ENCODE measurements at regions not wholly inside any gene's neighbourhood (a gene's known extent, or its start where the extent isn't known, plus 50 kb on each side); places are given as distances from the start of the nearest gene placed in this dataset.

GRCh38 chr2:133657591-133657990 lies 89.3 kb upstream of the NCKAP5 start:
- no peak overlapping the region for H3K27ac ChIP-seq (ENCODE audit: control insufficient read depth, insufficient read depth)
- in situ Hi-C loops (cut with MboI) = no loop called here
- no peaks in the 10 kb centered on the region for H3K9me3 ChIP-seq (replicated peaks; ENCODE audit: control insufficient read depth, insufficient read depth, low read length)
- ChIA-PET SMC1A (ENCODE audit: uncharacterized antibody, unreplicated experiment) (interaction anchor here (0.6 kb wide), 1 partner anchor 209 kb away, joined by 3 read pairs; no protein-coding TSS in a partner anchor), RAD21 (ENCODE audit: unreplicated experiment) (no interaction called here), CTCF (interaction anchor here (0.7 kb wide), 1 partner anchor 1058 kb away, joined by 3 read pairs; no protein-coding TSS in a partner anchor), POLR2A (no interaction called here)
- H4K20me1 ChIP-seq (ENCODE audit: control insufficient read depth, insufficient read depth) = no peaks in the 10 kb centered on the region
- H3K36me3 ChIP-seq (ENCODE audit: control insufficient read depth in 2 of 2, insufficient read depth in 2 of 2, low read length in 1 of 2) = no peaks in the 10 kb centered on the region
- no peaks in the 10 kb centered on the region for H3K79me2 ChIP-seq (ENCODE audit: control insufficient read depth, insufficient read depth, low read length)
- H3K27me3 ChIP-seq (replicated peaks in 1 of 2; ENCODE audit: control insufficient read depth in 2 of 2, insufficient read depth in 2 of 2, low read length in 1 of 2) = no peaks in the 10 kb centered on the region; a peak in 1 of 4 replicates
- ATAC-seq = no peak
- no peak overlapping the region for H3K9ac ChIP-seq (ENCODE audit: control insufficient read depth, insufficient read depth, low read length)
- no peak for DNase-seq (ENCODE audit: low read depth, low spot score)
- no TSS peak for BruUV-seq (replicated peaks)
- no peak overlapping the region for H3K4me2 ChIP-seq (ENCODE audit: control insufficient read depth, insufficient read depth)
- H3K4me3 ChIP-seq = no peak overlapping the region
- no peak overlapping the region for H2AFZ ChIP-seq (ENCODE audit: control insufficient read depth, low read depth, low read length)
- no peak for FAIRE-seq
- no peaks in the 10 kb centered on the region for H3K4me1 ChIP-seq (ENCODE audit: control insufficient read depth, insufficient read depth, low read length)
- intact Hi-C loops (cut with micrococcal nuclease; ENCODE audit: unreplicated experiment) = no loop called here
- 16% methylated on average over 6 of the region's 6 CpGs for WGBS (ENCODE audit: insufficient coverage, insufficient replicate concordance, low lambda C conversion rate, missing lambda C conversion rate)
- TF ChIP-seq MEF2B (IDR thresholded peaks at IDR 0.05; ENCODE audit: partially characterized antibody, poor library complexity, severe bottlenecking) (no peak), NR2C1 (IDR thresholded peaks at IDR 0.05) (no peak), ZZZ3 (IDR thresholded peaks at IDR 0.05; ENCODE audit: control insufficient read depth, insufficient read length, low read depth) (no peak), BACH1 (IDR thresholded peaks at IDR 0.05; ENCODE audit: borderline replicate concordance) (no peak), BCL11A (IDR thresholded peaks at IDR 0.05; ENCODE audit: low read depth, low read length) (no peak), SIN3A (IDR thresholded peaks at IDR 0.05; ENCODE audit: low read depth, low read length) (no peak), RUNX3 (IDR thresholded peaks at IDR 0.05; ENCODE audit: low read length) (no peak), NFIC (IDR thresholded peaks at IDR 0.05; ENCODE audit: low read depth, low read length) (no peak)
- TF ChIP-seq, protein P1, sequence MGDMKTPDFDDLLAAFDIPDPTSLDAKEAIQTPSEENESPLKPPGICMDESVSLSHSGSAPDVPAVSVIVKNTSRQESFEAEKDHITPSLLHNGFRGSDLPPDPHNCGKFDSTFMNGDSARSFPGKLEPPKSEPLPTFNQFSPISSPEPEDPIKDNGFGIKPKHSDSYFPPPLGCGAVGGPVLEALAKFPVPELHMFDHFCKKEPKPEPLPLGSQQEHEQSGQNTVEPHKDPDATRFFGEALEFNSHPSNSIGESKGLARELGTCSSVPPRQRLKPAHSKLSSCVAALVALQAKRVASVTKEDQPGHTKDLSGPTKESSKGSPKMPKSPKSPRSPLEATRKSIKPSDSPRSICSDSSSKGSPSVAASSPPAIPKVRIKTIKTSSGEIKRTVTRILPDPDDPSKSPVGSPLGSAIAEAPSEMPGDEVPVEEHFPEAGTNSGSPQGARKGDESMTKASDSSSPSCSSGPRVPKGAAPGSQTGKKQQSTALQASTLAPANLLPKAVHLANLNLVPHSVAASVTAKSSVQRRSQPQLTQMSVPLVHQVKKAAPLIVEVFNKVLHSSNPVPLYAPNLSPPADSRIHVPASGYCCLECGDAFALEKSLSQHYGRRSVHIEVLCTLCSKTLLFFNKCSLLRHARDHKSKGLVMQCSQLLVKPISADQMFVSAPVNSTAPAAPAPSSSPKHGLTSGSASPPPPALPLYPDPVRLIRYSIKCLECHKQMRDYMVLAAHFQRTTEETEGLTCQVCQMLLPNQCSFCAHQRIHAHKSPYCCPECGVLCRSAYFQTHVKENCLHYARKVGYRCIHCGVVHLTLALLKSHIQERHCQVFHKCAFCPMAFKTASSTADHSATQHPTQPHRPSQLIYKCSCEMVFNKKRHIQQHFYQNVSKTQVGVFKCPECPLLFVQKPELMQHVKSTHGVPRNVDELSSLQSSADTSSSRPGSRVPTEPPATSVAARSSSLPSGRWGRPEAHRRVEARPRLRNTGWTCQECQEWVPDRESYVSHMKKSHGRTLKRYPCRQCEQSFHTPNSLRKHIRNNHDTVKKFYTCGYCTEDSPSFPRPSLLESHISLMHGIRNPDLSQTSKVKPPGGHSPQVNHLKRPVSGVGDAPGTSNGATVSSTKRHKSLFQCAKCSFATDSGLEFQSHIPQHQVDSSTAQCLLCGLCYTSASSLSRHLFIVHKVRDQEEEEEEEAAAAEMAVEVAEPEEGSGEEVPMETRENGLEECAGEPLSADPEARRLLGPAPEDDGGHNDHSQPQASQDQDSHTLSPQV (IDR thresholded peaks at IDR 0.05) = no peak
- TF ChIP-seq, protein P2, sequence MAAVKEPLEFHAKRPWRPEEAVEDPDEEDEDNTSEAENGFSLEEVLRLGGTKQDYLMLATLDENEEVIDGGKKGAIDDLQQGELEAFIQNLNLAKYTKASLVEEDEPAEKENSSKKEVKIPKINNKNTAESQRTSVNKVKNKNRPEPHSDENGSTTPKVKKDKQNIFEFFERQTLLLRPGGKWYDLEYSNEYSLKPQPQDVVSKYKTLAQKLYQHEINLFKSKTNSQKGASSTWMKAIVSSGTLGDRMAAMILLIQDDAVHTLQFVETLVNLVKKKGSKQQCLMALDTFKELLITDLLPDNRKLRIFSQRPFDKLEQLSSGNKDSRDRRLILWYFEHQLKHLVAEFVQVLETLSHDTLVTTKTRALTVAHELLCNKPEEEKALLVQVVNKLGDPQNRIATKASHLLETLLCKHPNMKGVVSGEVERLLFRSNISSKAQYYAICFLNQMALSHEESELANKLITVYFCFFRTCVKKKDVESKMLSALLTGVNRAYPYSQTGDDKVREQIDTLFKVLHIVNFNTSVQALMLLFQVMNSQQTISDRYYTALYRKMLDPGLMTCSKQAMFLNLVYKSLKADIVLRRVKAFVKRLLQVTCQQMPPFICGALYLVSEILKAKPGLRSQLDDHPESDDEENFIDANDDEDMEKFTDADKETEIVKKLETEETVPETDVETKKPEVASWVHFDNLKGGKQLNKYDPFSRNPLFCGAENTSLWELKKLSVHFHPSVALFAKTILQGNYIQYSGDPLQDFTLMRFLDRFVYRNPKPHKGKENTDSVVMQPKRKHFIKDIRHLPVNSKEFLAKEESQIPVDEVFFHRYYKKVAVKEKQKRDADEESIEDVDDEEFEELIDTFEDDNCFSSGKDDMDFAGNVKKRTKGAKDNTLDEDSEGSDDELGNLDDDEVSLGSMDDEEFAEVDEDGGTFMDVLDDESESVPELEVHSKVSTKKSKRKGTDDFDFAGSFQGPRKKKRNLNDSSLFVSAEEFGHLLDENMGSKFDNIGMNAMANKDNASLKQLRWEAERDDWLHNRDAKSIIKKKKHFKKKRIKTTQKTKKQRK (IDR thresholded peaks at IDR 0.05; ENCODE audit: low read depth, low read length) = no peak
- TF ChIP-seq, protein P3, sequence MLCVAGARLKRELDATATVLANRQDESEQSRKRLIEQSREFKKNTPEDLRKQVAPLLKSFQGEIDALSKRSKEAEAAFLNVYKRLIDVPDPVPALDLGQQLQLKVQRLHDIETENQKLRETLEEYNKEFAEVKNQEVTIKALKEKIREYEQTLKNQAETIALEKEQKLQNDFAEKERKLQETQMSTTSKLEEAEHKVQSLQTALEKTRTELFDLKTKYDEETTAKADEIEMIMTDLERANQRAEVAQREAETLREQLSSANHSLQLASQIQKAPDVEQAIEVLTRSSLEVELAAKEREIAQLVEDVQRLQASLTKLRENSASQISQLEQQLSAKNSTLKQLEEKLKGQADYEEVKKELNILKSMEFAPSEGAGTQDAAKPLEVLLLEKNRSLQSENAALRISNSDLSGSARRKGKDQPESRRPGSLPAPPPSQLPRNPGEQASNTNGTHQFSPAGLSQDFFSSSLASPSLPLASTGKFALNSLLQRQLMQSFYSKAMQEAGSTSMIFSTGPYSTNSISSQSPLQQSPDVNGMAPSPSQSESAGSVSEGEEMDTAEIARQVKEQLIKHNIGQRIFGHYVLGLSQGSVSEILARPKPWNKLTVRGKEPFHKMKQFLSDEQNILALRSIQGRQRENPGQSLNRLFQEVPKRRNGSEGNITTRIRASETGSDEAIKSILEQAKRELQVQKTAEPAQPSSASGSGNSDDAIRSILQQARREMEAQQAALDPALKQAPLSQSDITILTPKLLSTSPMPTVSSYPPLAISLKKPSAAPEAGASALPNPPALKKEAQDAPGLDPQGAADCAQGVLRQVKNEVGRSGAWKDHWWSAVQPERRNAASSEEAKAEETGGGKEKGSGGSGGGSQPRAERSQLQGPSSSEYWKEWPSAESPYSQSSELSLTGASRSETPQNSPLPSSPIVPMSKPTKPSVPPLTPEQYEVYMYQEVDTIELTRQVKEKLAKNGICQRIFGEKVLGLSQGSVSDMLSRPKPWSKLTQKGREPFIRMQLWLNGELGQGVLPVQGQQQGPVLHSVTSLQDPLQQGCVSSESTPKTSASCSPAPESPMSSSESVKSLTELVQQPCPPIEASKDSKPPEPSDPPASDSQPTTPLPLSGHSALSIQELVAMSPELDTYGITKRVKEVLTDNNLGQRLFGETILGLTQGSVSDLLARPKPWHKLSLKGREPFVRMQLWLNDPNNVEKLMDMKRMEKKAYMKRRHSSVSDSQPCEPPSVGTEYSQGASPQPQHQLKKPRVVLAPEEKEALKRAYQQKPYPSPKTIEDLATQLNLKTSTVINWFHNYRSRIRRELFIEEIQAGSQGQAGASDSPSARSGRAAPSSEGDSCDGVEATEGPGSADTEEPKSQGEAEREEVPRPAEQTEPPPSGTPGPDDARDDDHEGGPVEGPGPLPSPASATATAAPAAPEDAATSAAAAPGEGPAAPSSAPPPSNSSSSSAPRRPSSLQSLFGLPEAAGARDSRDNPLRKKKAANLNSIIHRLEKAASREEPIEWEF (IDR thresholded peaks at IDR 0.05; ENCODE audit: insufficient replicate concordance, low read depth, low read length) = no peak

All from GM12878 (cell line).